ENCODE measurements at regions not wholly inside any gene's neighbourhood (a gene's known extent, or its start where the extent isn't known, plus 50 kb on each side); places are given as distances from the start of the nearest gene placed in this dataset.

DNA sequence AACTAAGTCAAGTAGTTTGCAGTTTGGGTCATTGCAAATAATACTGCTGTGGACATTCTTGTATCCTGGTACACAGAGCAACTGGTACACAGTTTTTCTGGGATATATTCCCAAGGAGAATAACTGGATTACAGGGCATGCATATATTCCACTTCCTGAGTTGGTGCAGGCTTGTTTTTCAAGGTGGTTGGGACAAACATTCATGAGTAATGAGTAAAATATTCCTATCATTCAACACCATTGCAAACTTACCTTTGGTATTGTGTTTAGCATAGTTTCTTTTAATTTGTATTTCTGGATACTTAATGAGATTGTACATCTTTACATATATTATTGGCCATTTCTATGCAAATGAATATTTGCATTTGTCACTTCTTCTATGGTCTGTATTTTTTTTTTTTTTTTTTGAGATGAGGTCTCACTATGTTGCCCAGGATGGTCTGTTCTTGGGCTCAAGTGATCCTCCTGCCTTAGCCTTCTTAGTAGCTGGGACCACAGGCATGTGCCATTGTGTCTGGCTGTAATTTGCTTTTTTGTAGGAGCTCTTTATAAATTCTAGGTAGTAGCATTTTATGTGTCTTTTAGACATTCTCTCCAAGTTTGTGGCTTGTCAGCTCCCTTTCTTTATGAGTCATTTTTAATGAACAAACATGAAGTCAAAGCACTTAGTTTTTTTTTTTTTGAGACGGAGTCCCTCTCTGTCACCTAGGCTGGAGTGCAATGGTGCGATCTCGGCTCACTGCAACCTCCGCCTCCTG, 158.7 kb downstream of the SOX4 start:
- no peak for TF ChIP-seq GABPA (IDR thresholded peaks at IDR 0.05 in 1 of 2, conservative IDR thresholded peaks at IDR 0.05 in 1 of 2)
- TF ChIP-seq, protein P1, sequence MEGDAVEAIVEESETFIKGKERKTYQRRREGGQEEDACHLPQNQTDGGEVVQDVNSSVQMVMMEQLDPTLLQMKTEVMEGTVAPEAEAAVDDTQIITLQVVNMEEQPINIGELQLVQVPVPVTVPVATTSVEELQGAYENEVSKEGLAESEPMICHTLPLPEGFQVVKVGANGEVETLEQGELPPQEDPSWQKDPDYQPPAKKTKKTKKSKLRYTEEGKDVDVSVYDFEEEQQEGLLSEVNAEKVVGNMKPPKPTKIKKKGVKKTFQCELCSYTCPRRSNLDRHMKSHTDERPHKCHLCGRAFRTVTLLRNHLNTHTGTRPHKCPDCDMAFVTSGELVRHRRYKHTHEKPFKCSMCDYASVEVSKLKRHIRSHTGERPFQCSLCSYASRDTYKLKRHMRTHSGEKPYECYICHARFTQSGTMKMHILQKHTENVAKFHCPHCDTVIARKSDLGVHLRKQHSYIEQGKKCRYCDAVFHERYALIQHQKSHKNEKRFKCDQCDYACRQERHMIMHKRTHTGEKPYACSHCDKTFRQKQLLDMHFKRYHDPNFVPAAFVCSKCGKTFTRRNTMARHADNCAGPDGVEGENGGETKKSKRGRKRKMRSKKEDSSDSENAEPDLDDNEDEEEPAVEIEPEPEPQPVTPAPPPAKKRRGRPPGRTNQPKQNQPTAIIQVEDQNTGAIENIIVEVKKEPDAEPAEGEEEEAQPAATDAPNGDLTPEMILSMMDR (IDR thresholded peaks at IDR 0.05; ENCODE audit: low read depth, low read length, missing input control), result no peak
- TF ChIP-seq TAF1 (conservative IDR thresholded peaks at IDR 0.05), result no peak
- TF ChIP-seq, protein P2, sequence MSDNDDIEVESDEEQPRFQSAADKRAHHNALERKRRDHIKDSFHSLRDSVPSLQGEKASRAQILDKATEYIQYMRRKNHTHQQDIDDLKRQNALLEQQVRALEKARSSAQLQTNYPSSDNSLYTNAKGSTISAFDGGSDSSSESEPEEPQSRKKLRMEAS (IDR thresholded peaks at IDR 0.05), result no peak
- TF ChIP-seq RAD21 (IDR thresholded peaks at IDR 0.05), result no peak
- TF ChIP-seq, protein P3, sequence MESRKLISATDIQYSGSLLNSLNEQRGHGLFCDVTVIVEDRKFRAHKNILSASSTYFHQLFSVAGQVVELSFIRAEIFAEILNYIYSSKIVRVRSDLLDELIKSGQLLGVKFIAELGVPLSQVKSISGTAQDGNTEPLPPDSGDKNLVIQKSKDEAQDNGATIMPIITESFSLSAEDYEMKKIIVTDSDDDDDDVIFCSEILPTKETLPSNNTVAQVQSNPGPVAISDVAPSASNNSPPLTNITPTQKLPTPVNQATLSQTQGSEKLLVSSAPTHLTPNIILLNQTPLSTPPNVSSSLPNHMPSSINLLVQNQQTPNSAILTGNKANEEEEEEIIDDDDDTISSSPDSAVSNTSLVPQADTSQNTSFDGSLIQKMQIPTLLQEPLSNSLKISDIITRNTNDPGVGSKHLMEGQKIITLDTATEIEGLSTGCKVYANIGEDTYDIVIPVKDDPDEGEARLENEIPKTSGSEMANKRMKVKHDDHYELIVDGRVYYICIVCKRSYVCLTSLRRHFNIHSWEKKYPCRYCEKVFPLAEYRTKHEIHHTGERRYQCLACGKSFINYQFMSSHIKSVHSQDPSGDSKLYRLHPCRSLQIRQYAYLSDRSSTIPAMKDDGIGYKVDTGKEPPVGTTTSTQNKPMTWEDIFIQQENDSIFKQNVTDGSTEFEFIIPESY (IDR thresholded peaks at IDR 0.05), result no peak
- TF ChIP-seq, protein P4, sequence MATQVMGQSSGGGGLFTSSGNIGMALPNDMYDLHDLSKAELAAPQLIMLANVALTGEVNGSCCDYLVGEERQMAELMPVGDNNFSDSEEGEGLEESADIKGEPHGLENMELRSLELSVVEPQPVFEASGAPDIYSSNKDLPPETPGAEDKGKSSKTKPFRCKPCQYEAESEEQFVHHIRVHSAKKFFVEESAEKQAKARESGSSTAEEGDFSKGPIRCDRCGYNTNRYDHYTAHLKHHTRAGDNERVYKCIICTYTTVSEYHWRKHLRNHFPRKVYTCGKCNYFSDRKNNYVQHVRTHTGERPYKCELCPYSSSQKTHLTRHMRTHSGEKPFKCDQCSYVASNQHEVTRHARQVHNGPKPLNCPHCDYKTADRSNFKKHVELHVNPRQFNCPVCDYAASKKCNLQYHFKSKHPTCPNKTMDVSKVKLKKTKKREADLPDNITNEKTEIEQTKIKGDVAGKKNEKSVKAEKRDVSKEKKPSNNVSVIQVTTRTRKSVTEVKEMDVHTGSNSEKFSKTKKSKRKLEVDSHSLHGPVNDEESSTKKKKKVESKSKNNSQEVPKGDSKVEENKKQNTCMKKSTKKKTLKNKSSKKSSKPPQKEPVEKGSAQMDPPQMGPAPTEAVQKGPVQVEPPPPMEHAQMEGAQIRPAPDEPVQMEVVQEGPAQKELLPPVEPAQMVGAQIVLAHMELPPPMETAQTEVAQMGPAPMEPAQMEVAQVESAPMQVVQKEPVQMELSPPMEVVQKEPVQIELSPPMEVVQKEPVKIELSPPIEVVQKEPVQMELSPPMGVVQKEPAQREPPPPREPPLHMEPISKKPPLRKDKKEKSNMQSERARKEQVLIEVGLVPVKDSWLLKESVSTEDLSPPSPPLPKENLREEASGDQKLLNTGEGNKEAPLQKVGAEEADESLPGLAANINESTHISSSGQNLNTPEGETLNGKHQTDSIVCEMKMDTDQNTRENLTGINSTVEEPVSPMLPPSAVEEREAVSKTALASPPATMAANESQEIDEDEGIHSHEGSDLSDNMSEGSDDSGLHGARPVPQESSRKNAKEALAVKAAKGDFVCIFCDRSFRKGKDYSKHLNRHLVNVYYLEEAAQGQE (IDR thresholded peaks at IDR 0.05), result no peak
- TF ChIP-seq FOXA1 (IDR thresholded peaks at IDR 0.05), result no peak
- no peak for TF ChIP-seq HNF4A (conservative IDR thresholded peaks at IDR 0.05)
- TF ChIP-seq EGR1 (IDR thresholded peaks at IDR 0.05; ENCODE audit: low read depth in 2 of 2), result no peak
